GM12873 (cell line): ENCODE measurements at regions not wholly inside any gene's neighbourhood (a gene's known extent, or its start where the extent isn't known, plus 50 kb on each side); places are given as distances from the start of the nearest gene placed in this dataset.

ENCODE experiments used
- TF ChIP-seq, protein P1 (sequence below): IDR thresholded peaks from 2 replicates; pipeline ENCODE4 v1.5.1; 2012; ENCODE audit warnings: low read depth, mild to moderate bottlenecking, moderate library complexity, low read length, control low read depth; ENCODE audit not compliant: insufficient read depth; ENCODE audit errors: missing control alignments

DNA sequence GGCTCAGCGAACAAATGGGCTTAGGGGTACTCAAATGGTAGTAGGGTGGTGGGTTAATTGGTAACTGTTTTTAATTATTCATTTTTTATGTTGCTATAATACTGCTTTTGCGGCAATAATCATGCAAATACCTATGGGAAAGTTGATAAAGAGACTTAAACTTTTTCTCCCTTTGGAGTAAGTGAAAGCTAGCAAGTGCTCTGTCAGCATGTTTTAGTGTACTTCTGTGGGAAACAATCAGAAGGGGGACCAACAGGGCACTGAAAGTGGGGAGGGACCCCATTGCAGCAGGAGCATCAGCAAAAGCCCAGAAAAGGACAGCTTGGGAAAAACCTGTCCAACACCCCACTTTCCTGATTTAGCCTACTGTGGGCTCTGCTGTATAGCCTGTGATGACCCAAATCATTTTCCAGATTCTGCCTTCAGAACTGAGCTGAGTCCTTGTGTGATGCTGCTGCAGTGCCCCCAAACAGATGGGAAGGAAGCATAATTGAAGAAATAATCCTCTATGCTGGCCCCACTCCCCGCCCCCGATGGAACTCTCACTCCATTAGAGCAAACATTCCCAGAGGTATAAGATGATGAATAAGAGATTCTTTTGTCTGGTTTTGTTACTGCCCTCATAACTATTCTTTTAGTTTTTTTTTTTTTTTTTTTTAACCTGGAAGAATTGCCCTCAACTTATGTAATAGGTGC, 322.8 kb downstream of the CD83 start:
- TF ChIP-seq, protein P1, sequence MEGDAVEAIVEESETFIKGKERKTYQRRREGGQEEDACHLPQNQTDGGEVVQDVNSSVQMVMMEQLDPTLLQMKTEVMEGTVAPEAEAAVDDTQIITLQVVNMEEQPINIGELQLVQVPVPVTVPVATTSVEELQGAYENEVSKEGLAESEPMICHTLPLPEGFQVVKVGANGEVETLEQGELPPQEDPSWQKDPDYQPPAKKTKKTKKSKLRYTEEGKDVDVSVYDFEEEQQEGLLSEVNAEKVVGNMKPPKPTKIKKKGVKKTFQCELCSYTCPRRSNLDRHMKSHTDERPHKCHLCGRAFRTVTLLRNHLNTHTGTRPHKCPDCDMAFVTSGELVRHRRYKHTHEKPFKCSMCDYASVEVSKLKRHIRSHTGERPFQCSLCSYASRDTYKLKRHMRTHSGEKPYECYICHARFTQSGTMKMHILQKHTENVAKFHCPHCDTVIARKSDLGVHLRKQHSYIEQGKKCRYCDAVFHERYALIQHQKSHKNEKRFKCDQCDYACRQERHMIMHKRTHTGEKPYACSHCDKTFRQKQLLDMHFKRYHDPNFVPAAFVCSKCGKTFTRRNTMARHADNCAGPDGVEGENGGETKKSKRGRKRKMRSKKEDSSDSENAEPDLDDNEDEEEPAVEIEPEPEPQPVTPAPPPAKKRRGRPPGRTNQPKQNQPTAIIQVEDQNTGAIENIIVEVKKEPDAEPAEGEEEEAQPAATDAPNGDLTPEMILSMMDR = no peak

DNA sequence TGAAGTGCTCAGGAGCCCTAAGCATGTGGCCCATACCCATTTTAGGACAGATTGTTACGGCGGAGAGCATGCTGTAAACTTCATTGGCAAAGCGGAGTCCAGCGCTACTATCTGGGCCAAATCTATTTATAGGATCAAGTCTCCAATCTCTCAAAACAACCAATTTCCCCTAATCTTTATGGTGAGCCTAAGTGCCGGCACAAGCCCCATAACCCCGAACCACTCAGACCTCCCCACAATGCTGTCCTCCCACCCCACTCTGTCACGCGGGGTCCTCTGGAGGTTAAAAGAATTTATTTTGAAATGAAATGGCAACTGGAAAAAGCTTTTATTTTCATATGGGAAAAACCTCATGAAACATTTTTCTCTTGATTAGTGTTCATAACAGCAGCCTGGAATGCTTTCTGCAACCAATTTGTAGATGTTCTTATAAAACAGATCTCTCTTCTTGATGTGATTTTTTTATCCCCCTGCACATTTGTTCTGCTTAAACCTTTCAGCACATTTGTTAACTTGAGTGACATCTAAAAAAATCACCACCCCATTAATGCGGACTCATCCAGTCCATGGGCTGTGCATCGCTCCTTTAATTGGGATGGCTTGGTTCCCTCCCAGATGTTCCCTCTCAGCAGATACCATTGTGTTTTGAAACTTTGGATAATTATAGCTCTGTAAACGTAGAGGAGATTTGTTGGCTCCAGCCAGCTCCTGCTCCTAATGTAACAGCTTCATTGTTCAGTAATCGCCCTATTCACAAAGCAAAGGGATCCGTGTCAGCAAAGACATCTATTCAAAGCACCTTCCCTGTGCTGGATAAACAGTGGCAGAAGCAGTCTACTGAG, 323.6 kb downstream of the CD83 start:
- TF ChIP-seq, protein P1 = no peak

DNA sequence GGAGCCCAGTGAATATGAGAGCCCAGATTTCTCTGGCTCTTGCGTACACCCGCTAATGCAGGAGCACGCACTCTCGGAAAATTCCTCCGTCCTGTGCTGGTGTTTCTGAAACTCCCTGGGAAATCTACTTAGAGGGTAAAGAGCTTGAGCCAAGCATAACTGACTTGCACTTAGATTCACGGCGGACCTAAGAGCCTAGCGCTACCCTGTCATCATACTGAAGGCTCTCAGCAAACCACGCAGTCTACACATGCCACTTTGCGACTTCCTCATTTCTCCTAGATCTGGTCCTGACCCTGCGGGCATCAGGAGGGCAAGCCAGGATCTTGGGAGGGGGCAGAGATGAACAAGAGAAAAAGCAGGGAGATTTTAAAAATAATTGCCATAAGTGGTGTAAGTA, 324.7 kb downstream of the CD83 start:
- TF ChIP-seq, protein P1 = no peak

DNA sequence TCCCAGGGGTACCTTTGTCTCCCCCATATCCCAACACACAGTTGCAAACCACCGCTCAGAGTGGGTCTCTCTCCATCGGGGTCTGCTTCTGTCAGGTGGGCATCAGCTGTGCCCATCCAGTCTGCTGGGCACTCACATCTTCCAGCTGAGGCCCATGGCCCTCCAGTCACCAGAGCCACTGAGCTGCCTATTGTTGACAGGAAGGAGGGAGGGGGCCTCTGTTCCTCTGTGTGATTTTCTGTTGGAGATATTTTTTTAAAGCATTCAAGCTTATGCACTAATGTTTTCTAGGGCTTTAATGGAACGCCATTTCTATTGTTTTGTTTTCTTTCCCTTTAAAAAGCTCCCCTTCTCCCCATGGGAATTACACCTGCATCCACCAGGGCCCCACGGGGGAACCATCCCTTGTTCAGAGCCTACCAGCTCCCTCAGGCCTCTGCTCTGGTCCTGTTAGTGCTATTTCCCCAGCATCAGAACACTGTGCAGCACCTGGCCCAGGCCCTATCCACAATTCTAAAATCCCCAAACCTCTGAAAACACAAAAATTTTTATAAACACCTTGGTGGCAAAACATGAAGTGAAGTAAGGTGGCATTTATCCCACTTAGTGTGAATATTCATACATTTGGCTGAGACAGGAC, 326.2 kb downstream of the CD83 start:
- TF ChIP-seq, protein P1 = no peak

DNA sequence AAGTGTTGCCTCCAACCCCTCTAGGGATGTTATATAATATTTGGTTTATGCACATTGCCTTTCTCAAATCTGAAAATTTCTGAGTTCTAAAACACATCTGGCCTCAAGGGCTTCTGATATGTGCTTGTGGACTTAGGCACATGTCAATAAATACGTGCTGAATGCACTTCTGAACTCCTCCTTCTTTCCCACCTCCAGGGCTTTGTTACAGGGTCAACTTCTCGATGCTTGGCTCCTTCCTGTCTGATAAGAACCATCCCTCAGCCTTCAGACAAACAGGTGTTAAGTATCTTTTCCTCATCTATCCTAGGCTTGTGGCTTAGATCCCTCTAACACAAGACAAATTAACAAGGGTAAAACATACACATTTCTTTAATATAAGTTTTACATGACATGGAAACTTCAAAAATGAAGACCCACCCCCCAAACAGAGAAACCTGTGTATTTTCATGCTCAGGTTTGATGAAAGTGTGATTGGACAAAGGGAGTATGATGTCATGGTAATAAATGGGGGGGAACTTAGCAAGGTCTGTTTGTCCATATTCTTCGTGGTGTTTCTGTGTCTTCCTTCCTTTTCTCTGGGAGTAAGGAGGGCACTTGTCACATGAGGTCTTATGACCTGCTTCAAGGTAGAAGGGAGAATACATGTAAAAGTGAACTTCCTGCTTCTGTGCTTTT, 326.9 kb downstream of the CD83 start:
- TF ChIP-seq, protein P1 = no peak

DNA sequence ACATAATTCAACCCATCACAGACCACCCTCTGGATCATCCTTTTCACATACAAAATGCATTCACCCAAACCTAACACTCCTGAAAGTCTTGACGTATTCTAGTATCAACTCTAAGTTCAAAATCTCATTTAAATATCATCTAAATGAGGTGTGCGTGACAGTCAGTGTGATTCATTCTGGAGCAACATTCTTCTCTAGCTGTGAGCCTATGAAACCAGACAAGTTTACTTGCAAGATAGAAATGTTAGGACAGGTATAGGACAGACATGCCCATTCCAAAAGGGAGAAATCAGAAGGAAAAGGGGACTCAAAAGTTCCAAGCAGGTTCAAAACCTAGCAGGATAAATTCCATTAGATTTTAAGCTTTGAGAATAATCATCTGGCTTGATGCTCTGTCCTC, 329.7 kb downstream of the CD83 start:
- TF ChIP-seq, protein P1 = no peak
